NCI-H82 treated with DMSO at 0.1 percent for 48 hours (cell line): ENCODE measurements at regions not wholly inside any gene's neighbourhood (a gene's known extent, or its start where the extent isn't known, plus 50 kb on each side); places are given as distances from the start of the nearest gene placed in this dataset.

ENCODE experiments used
- DNase-seq: peaks from one replicate; lab custom pipeline; 2025; ENCODE audit not compliant: unreplicated experiment; lab: John Stamatoyannopoulos, UW

GRCh38 chr12:124489915-124490583, 77.4 kb downstream of the NCOR2 start:
- no peak for DNase-seq

DNA sequence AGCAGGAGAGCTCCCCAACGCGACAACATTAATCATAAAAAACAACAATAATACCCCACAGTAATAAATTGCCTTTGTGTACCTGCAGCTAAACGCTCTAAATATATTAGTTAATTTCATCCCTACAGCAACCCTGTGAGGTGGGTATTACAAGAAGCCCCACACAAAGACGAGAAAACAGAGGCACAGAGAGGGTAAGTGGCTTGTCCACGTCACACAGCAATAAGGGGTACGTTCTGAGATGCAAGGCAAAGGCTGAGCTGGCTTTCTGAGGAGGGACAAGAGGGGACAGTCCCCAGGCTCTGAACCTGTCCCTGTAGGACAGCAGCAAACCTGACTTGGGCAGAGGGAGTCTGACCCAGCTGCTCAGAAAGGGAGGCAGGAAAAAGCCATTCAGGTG, 78.2 kb downstream of the NCOR2 start:
- DNase-seq, result no peak

- DNase-seq, result no peak
Observed at GRCh38 chr12:124488520-124488919, 78.9 kb downstream of the NCOR2 start.

GRCh38 chr12:124487834-124488165, 79.6 kb downstream of the NCOR2 start:
- DNase-seq, result no peak

- DNase-seq, result no peak
Observed at GRCh38 chr12:124487066-124487833, 80.2 kb downstream of the NCOR2 start.

DNA sequence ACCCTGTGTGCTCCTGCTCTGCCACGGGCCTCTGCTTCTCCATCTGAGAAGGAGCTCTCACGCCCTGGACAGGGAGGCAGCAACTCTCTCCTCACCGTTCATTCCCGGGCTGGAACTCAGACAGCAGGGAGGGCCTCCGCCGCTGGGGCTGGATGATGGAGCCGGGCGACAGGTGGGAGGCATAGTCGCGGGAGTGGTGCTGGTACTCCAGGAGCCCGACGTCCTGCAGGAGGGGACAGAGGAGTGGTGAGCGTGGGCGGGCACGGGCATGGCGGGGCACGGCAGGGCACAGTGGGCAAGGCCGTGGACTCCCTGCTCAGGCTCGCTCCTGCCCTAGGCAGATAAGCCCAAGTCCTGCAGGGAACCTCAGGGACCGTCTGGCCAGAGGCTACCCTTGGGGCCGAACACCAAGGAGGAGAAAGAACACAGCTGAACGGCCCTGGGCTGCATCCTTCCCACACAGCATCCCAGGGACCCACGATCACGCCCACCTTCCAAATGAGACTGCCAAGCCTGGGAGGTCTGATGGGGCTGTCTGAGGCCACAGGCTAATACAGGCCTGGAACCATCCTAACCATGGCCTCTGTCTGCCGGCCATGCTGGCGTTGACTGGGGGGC, 81.0 kb downstream of the NCOR2 start:
- no peak for DNase-seq

- no peak for DNase-seq
Observed at GRCh38 chr12:124485371-124485770, 82.0 kb downstream of the NCOR2 start.

DNA sequence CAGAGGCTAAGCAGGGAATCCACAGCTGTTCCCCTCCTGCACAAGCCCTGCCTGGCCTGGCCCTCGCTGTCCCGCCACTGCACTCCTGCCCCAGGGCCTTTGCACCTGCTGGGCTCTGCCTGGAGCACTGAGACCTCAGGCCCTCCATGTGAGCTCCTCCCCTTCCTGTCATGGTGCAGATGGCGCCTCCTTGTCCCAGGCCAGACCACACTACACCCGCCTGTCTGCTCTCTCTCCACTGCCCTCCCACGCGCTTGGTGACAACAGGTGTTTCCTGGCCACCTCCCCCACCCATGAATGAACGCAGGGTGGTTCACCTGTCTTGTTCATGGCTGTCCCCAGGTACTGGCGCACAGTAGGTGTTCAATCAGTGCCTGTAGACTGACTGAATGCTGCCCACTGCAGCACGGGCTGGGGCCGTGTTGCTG, 82.9 kb downstream of the NCOR2 start:
- no peak for DNase-seq

- DNase-seq, result no peak
Observed at GRCh38 chr12:124484067-124484466, 83.3 kb downstream of the NCOR2 start.

DNA sequence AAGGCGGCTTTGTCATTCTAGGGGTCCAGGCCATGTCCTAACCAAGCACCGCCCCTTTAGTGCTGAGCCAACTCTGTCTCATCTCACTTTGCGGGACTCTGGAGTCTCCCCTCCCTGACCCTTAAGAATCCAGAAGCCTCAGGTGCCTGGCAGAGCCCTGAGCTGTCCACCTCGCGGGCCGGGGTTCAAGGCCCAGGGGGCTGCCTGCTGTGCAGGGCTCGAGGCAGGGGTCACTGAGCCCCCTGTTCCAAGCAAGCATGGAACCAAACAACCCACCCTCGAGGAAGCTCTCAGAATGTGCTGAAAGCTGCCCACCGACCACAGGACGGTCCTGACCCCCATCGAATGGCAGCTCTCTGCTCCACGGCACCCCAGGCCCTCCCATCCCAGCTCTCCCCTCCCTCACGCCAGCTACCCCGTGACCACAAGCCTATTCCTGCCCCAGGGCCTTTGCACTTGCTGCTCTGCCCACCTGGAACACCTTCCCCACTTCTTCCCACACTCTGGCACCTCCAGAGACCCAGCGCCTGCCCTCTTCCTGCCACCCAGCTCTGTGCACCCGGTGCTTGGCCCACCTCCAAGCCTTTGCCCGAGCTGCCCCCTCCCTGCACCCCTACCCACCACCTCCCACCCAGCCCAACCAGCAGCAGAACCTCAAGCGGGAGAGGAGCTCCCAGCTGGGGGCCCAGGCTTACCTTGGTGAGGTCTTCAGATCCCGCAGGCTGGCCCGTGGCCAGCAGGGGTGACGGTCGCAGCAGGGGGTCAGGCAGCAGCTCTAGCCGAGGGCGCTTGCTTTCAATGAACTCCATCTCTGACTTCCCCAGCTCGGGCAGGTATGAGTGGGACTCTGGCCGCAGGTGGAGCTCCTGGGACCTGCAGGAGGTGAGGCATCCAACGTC, 84.3 kb downstream of the NCOR2 start:
- DNase-seq, result no peak

GRCh38 chr12:124482567-124482893, 84.9 kb downstream of the NCOR2 start:
- DNase-seq, result no peak

GRCh38 chr12:124481772-124482566, 85.4 kb downstream of the NCOR2 start:
- no peak for DNase-seq

- no peak for DNase-seq
Observed at GRCh38 chr12:124481257-124481750, 86.1 kb downstream of the NCOR2 start.

- peak; percentile 95 for DNase-seq
Observed at GRCh38 chr12:124480469-124481256, 86.7 kb downstream of the NCOR2 start.

- peak; percentile 59 for DNase-seq
Observed at GRCh38 chr12:124479680-124480468, 87.5 kb downstream of the NCOR2 start.

- no peak for DNase-seq
Observed at GRCh38 chr12:124478985-124479645, 88.3 kb downstream of the NCOR2 start.

- DNase-seq, result no peak
Observed at GRCh38 chr12:124478416-124478815, 89.0 kb downstream of the NCOR2 start.
